ENCODE measurements at regions not wholly inside any gene's neighbourhood (a gene's known extent, or its start where the extent isn't known, plus 50 kb on each side); places are given as distances from the start of the nearest gene placed in this dataset.

DNA sequence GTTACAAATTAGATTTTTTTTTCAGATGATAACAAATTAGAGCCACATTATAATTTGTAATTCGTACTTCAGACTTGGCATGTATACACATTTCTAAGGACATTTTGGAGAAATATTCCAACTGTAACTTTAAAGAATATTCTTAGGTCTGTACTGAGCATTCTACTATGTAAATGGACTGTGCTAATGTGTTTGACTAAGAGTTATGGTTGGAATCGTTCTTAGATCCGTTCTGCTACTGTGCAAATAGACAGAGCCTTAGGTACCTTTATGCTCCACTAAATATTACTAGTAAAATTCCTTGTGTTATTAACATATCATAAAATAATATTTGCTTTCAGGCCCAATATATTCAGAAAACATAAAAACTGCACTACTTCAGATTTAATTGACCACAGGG is 1180.0 kb upstream of the TENM3 start:
- TF ChIP-seq POLR2AphosphoS5 (IDR thresholded peaks at IDR 0.05; ENCODE audit: borderline replicate concordance, low read depth, low read length) (no peak), EZH2 (IDR thresholded peaks at IDR 0.05) (no peak)
